ENCODE measurements at regions not wholly inside any gene's neighbourhood (a gene's known extent, or its start where the extent isn't known, plus 50 kb on each side); places are given as distances from the start of the nearest gene placed in this dataset.
A peak's percentile ranks its signal among the peaks of the same experiment; 100 is the strongest.

DNA sequence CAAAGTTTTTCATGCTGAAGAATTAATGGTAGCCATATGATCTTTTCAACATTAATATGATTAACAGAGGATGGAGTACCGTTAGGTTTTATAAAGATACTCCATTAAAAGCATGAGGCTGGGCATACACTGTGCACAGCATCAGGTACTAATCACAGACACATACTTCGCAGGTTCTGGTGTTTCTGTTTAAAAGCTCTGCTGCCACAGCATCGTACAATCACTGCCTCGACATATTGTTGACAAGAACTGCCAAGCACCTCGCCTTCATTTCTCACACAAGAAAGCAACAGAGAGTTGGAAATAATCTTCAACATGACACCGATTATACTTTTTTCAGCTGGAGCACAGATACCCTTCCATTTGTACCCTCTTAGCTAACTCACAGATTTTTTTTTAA is 753.4 kb upstream of the FAM241A start:
- ATAC-seq: no peak

DNA sequence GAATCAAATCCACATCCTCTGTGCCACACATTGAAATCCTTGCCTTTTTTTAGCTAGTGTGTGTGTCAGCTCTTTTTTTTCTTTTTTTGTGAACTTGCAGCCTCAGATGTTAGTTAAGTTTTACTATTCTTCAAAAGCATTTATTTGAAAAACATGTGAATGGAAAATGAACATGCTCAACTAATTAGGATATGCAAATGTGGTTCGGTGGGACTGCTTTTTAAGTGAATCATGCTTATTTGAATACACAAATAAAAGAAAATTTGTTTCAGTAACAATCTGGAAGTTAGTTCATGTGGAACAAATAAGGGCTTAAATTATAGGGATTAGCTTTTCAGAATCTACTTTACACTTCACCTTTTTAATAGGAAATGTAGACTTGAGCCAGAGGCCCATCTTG is 751.5 kb upstream of the FAM241A start:
- Histone ChIP-seq H3K4me1 (peaks cover 0 to 4% (median 3%) of the 10 kb centered on the region in 9 donors), H3K27me3 (no peaks in the 10 kb centered on the region), H3K4me3 (no peak overlapping the region), H3K36me3 (no peaks in the 10 kb centered on the region), H3K9me3 (peaks cover 0 to 4% (median 0%) of the 10 kb centered on the region in 11 donors), H3K27ac (no peak overlapping the region)
- 55 to 73% methylated on average over 1 of the region's 1 CpG for WGBS, 2 donors
- TF ChIP-seq, protein P1, sequence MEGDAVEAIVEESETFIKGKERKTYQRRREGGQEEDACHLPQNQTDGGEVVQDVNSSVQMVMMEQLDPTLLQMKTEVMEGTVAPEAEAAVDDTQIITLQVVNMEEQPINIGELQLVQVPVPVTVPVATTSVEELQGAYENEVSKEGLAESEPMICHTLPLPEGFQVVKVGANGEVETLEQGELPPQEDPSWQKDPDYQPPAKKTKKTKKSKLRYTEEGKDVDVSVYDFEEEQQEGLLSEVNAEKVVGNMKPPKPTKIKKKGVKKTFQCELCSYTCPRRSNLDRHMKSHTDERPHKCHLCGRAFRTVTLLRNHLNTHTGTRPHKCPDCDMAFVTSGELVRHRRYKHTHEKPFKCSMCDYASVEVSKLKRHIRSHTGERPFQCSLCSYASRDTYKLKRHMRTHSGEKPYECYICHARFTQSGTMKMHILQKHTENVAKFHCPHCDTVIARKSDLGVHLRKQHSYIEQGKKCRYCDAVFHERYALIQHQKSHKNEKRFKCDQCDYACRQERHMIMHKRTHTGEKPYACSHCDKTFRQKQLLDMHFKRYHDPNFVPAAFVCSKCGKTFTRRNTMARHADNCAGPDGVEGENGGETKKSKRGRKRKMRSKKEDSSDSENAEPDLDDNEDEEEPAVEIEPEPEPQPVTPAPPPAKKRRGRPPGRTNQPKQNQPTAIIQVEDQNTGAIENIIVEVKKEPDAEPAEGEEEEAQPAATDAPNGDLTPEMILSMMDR (IDR thresholded peaks at IDR 0.05): no peak
- intact Hi-C loops (cut with DNase I): no loop called here
- ATAC-seq: no peak
- DNase-seq: no peak

More for the DNA sequence above, 753.4 kb upstream of the FAM241A start:
- Histone ChIP-seq H3K9me3 (peaks cover 0 to under 1% (median 0%) of the 10 kb centered on the region in 11 donors), H3K4me3 (no peak overlapping the region), H3K36me3 (no peaks in the 10 kb centered on the region), H3K27ac (no peak overlapping the region), H3K27me3 (no peaks in the 10 kb centered on the region), H3K4me1 (no peaks in the 10 kb centered on the region)
- TF ChIP-seq, protein P1 (IDR thresholded peaks at IDR 0.05): no peak
- no peak for DNase-seq
- intact Hi-C loops (cut with DNase I): no loop called here
- WGBS, 2 donors: 57 to 77% methylated on average over 6 of the region's 6 CpGs

GRCh38 chr4:111398906-111399330 is 746.3 kb upstream of the FAM241A start:
- Histone ChIP-seq H3K27ac (peak overlapping the region in 1 of 10 donors; percentile 6), H3K4me3 (no peak overlapping the region), H3K9me3 (peaks cover 0 to 4% (median 0%) of the 10 kb centered on the region in 11 donors), H3K4me1 (peaks cover 0 to 32% (median 17%) of the 10 kb centered on the region in 9 donors), H3K36me3 (no peaks in the 10 kb centered on the region), H3K27me3 (no peaks in the 10 kb centered on the region)
- peak in 1 of 2 donors; percentile 19 for DNase-seq
- 21 to 22% methylated on average over 5 of the region's 5 CpGs for WGBS, 2 donors
- intact Hi-C loops (cut with DNase I): no loop called here
- TF ChIP-seq, protein P1 (IDR thresholded peaks at IDR 0.05): no peak
- ATAC-seq: peak; percentile 62 to 90 (median 87)

DNA sequence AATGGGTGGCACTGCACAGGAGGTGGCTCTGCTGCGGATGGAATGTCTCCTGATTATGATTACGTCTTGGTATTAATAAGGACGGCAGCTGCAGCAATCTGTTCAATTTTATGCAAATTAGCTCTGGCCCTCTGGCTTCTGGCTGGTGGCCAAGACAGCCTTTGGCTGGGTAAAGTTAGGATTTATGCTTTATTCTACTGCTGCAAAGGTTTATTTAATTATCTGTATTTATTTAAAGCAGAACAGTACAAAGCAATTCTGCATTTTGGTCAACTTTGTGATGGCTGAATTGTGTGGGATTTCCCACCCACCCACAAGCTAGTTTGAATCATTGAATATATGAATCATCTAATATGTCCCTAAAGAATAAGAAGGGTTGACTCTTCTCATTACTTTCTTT is 745.6 kb upstream of the FAM241A start:
- Histone ChIP-seq H3K27ac (peak overlapping the region in 1 of 10 donors; percentile 6), H3K4me1 (peaks cover 0 to 32% (median 17%) of the 10 kb centered on the region in 9 donors), H3K9me3 (peaks cover 0 to 4% (median 0%) of the 10 kb centered on the region in 11 donors), H3K27me3 (no peaks in the 10 kb centered on the region), H3K4me3 (no peak overlapping the region), H3K36me3 (no peaks in the 10 kb centered on the region)
- intact Hi-C loops (cut with DNase I): no loop called here
- TF ChIP-seq, protein P1 (IDR thresholded peaks at IDR 0.05): no peak
- 31 to 36% methylated on average over 3 of the region's 3 CpGs for WGBS, 2 donors
- ATAC-seq: peak in 3 of 8 donors; percentile 31 to 56 (median 51)
- DNase-seq: peak; percentile 8 to 12
